HCT116 (cell line): ENCODE measurements at regions not wholly inside any gene's neighbourhood (a gene's known extent, or its start where the extent isn't known, plus 50 kb on each side); places are given as distances from the start of the nearest gene placed in this dataset.

Experiments
- ATAC-seq: fragments of 200-7000 bp; cut with Tn5 transposase; 2 replicates; pipeline ENCODE4 v1.9.1; 2020; ENCODE audit warnings: mild to moderate bottlenecking, moderate library complexity
- BruUV-seq: library from RNA; stranded (reverse); fragments of 400-500 nt; replicated peaks from 2 replicates; lab custom pipeline; 2021; lab: Mats Ljungman, UMichigan
- CTCF ChIA-PET: fragments of 300-600 bp; sonication (Branson Sonifier 250); formaldehyde crosslinking; loops from one replicate; lab custom pipeline; 2021; ENCODE audit warnings: antibody characterized with exemption; lab: Charles Lee
- POLR2A ChIA-PET: fragments of 300-600, 350-600 bp; sonication (Branson Sonifier 250); formaldehyde crosslinking; loops from one replicate; lab custom pipeline; 2021; ENCODE audit warnings: antibody characterized with exemption; lab: Charles Lee
- RAD21 ChIA-PET, 2 experiments: fragments of 300-600 bp; sonication (Branson Sonifier 250); formaldehyde crosslinking; loops; one replicate each; lab custom pipeline; 2023; ENCODE audit warnings: low total read pairs in 2 of 2; ENCODE audit not compliant: uncharacterized antibody in 2 of 2, unreplicated experiment in 2 of 2, low non-redundant PET in 1 of 2; lab: Charles Lee
- DNase-seq: peaks from one replicate; pipeline ENCODE4 v3.0.0-alpha.2; 2010; ENCODE audit warnings: low read depth, low spot score
- H2AFZ ChIP-seq: fragments of 200-600 bp; shearing (Covaris generic), sonication (generic); 2 replicates; pipeline ENCODE4 v1.6.1; 2017; ENCODE audit warnings: low read depth, mixed run types, mixed read lengths, antibody characterized with exemption, low read length; ENCODE audit not compliant: poor library complexity, severe bottlenecking
- H3K27ac ChIP-seq: 2 replicates; pipeline ENCODE4 v1.5.1; 2012; ENCODE audit warnings: low read depth, low read length
- H3K27me3 ChIP-seq: fragments of 200-600 bp; sonication (generic); 2 replicates; pipeline ENCODE4 v1.6.1; 2016; ENCODE audit warnings: mixed run types, low read length, mixed read lengths; ENCODE audit not compliant: insufficient read depth
- H3K36me3 ChIP-seq, 2 experiments: fragments of 200-500 bp in 1 of 2; fragments of 200-600 bp in 1 of 2; sonication (Bioruptor generic) in 1 of 2; sonication (generic) in 1 of 2; 2 replicates each; pipeline versions ENCODE4 v1.5.1 to v1.6.1; 2014 to 2016; ENCODE audit warnings: low read length in 2 of 2, inconsistent platforms in 1 of 2, mixed read lengths in 1 of 2, mixed run types in 1 of 2; ENCODE audit not compliant: insufficient read depth in 2 of 2, control insufficient read depth in 1 of 2
- H3K4me1 ChIP-seq, 2 experiments: fragments of 200-600 bp in 1 of 2; sonication (generic) in 1 of 2; 2 replicates each; pipeline versions ENCODE4 v1.5.1 to v1.6.1; 2012 to 2017; ENCODE audit warnings: low read length in 2 of 2, inconsistent platforms in 1 of 2, mild to moderate bottlenecking in 1 of 2, mixed read lengths in 1 of 2, mixed run types in 1 of 2, moderate library complexity in 1 of 2; ENCODE audit not compliant: insufficient read depth in 2 of 2, control insufficient read depth in 1 of 2
- H3K4me2 ChIP-seq: fragments of 200-600 bp; sonication (generic); 2 replicates; pipeline ENCODE4 v1.6.1; 2017; ENCODE audit warnings: mixed run types, low read length, mixed read lengths
- H3K4me3 ChIP-seq, 2 experiments: fragments of 200-600 bp in 1 of 2; sonication (generic) in 1 of 2; replicated peaks in 1 of 2; 2 replicates each; pipeline ENCODE4 v1.5.1; 2011 to 2016; ENCODE audit warnings: low read length in 2 of 2, control low read depth in 1 of 2, low read depth in 1 of 2, mild to moderate bottlenecking in 1 of 2, mixed read lengths in 1 of 2, mixed run types in 1 of 2
- H3K79me2 ChIP-seq: fragments of 200-600 bp; sonication (generic); 2 replicates; pipeline ENCODE4 v1.6.1; 2017; ENCODE audit warnings: mild to moderate bottlenecking, mixed run types, low read length, moderate library complexity, mixed read lengths; ENCODE audit not compliant: insufficient read depth
- H3K9ac ChIP-seq: fragments of 200-600 bp; sonication (generic); 2 replicates; pipeline ENCODE4 v1.6.1; 2016; ENCODE audit warnings: low read length, mixed read lengths
- H3K9me2 ChIP-seq: fragments of 200-600 bp; sonication (generic), shearing (Covaris generic); 2 replicates; pipeline ENCODE4 v1.6.1; 2017; ENCODE audit warnings: mixed run types, mild to moderate bottlenecking, moderate library complexity; ENCODE audit not compliant: insufficient read depth
- H3K9me3 ChIP-seq, 2 experiments: fragments of 200-500 bp in 1 of 2; fragments of 200-600 bp in 1 of 2; sonication (Bioruptor generic) in 1 of 2; sonication (generic) in 1 of 2; 2 replicates each; pipeline ENCODE4 v1.6.1; 2014 to 2017; ENCODE audit warnings: low read length in 2 of 2, mixed read lengths in 2 of 2, inconsistent platforms in 1 of 2, low read depth in 1 of 2, mild to moderate bottlenecking in 1 of 2, mixed run types in 1 of 2, moderate library complexity in 1 of 2; ENCODE audit not compliant: control insufficient read depth in 1 of 2, insufficient read depth in 1 of 2
- H4K20me1 ChIP-seq: fragments of 200-600 bp; sonication (generic), shearing (Covaris generic); 2 replicates; pipeline ENCODE4 v1.6.1; 2017; ENCODE audit warnings: mixed run types, mild to moderate bottlenecking, moderate library complexity; ENCODE audit not compliant: insufficient read depth
- ATF3 ChIP-seq: IDR thresholded peaks from 2 replicates; pipeline ENCODE4 v1.6.1; 2012
- CBX3 ChIP-seq: IDR thresholded peaks from 2 replicates; pipeline ENCODE4 v1.6.1; 2012; ENCODE audit warnings: low read depth
- CTCF ChIP-seq, 3 experiments: fragments of 200-600 bp in 1 of 3; sonication (generic) in 1 of 3; IDR thresholded peaks in 2 of 3; conservative IDR thresholded peaks in 1 of 3; 2 replicates each; pipeline ENCODE4 v1.5.1; 2012 to 2017; ENCODE audit warnings: low read depth in 2 of 3, low read length in 2 of 3, antibody characterized with exemption in 1 of 3, borderline replicate concordance in 1 of 3, control low read depth in 1 of 3, mild to moderate bottlenecking in 1 of 3, mixed read lengths in 1 of 3, mixed run types in 1 of 3, moderate library complexity in 1 of 3; ENCODE audit not compliant: insufficient read depth in 1 of 3
- EGR1 ChIP-seq: IDR thresholded peaks from 2 replicates; pipeline ENCODE4 v1.6.1; 2012; ENCODE audit warnings: low read depth
- ELF1 ChIP-seq: IDR thresholded peaks from 2 replicates; pipeline ENCODE4 v1.6.1; 2012; ENCODE audit warnings: low read depth, borderline replicate concordance
- EZH2 ChIP-seq: fragments of 200-600 bp; sonication (generic); IDR thresholded peaks from 2 replicates; pipeline ENCODE4 v1.6.1; 2017; ENCODE audit warnings: antibody characterized with exemption, mixed run types
- FOSL1 ChIP-seq: IDR thresholded peaks from 2 replicates; pipeline ENCODE4 v1.6.1; 2012; ENCODE audit warnings: low read depth
- JUND ChIP-seq: IDR thresholded peaks from 2 replicates; pipeline ENCODE4 v1.6.1; 2012
- MAX ChIP-seq: IDR thresholded peaks from 2 replicates; pipeline ENCODE4 v1.6.1; 2012
- POLR2AphosphoS5 ChIP-seq: IDR thresholded peaks from 2 replicates; pipeline ENCODE4 v1.6.1; 2011; ENCODE audit warnings: mild to moderate bottlenecking, low read depth, low read length, moderate library complexity
- REST ChIP-seq: IDR thresholded peaks from 2 replicates; pipeline ENCODE4 v1.6.1; 2012; ENCODE audit warnings: low read depth
- SIN3A ChIP-seq: IDR thresholded peaks from 2 replicates; pipeline ENCODE4 v1.6.1; 2012; ENCODE audit warnings: low read depth
- SP1 ChIP-seq: IDR thresholded peaks from 2 replicates; pipeline ENCODE4 v1.6.1; 2012; ENCODE audit warnings: low read depth
- YY1 ChIP-seq: IDR thresholded peaks from 2 replicates; pipeline ENCODE4 v1.6.1; 2011; ENCODE audit warnings: low read length, low read depth, moderate library complexity, mild to moderate bottlenecking; ENCODE audit not compliant: insufficient replicate concordance; ENCODE audit errors: extremely low read depth
- ZBTB33 ChIP-seq: IDR thresholded peaks from 2 replicates; pipeline ENCODE4 v1.6.1; 2011; ENCODE audit warnings: mild to moderate bottlenecking, low read length, moderate library complexity; ENCODE audit not compliant: insufficient replicate concordance; ENCODE audit errors: extremely low read depth
- ZNF274 ChIP-seq: fragments of 200-500 bp; sonication (Bioruptor generic); IDR thresholded peaks from 2 replicates; pipeline ENCODE4 v1.6.1; 2014; ENCODE audit warnings: mild to moderate bottlenecking, low read depth, low read length, inconsistent platforms
- intact Hi-C: fragments of 100-400 bp; cut with micrococcal nuclease; formaldehyde crosslinking; loops from 2 replicates; pipeline ENCODE4 v1.10.0; 2022

GRCh38 chr14:37974421-37974820, 233.3 kb upstream of the SSTR1 start:
- TF ChIP-seq SP1 (no peak), YY1 (no peak), ZBTB33 (no peak), CBX3 (no peak), CTCF (IDR thresholded peaks at IDR 0.05 in 2 of 3, conservative IDR thresholded peaks at IDR 0.05 in 1 of 3; ENCODE audit: borderline replicate concordance in 1 of 3, insufficient read depth in 1 of 3, low read depth in 2 of 3, low read length in 2 of 3) (no peak), FOSL1 (no peak), JUND (no peak), ATF3 (no peak), MAX (no peak), ZNF274 (no peak), POLR2AphosphoS5 (no peak), EGR1 (no peak), REST (no peak), SIN3A (no peak), ELF1 (no peak), EZH2 (no peak)
- H3K4me2 ChIP-seq = no peak overlapping the region
- no peak overlapping the region for H3K9ac ChIP-seq
- no TSS peak for BruUV-seq
- H4K20me1 ChIP-seq = no peaks in the 10 kb centered on the region
- H3K27ac ChIP-seq = no peak overlapping the region
- no peaks in the 10 kb centered on the region for H3K4me1 ChIP-seq
- ChIA-PET CTCF (no interaction called here), POLR2A (no interaction called here), RAD21 (no interaction called here)
- intact Hi-C loops = no loop called here
- no peaks in the 10 kb centered on the region for H3K9me2 ChIP-seq
- no peak for DNase-seq
- no peak for ATAC-seq
- H2AFZ ChIP-seq = no peak overlapping the region
- H3K79me2 ChIP-seq = no peaks in the 10 kb centered on the region
- H3K27me3 ChIP-seq = no peaks in the 10 kb centered on the region
- H3K9me3 ChIP-seq = no peaks in the 10 kb centered on the region
- H3K4me3 ChIP-seq = no peak overlapping the region
- no peaks in the 10 kb centered on the region for H3K36me3 ChIP-seq
